ENCODE measurements at regions not wholly inside any gene's neighbourhood (a gene's known extent, or its start where the extent isn't known, plus 50 kb on each side); places are given as distances from the start of the nearest gene placed in this dataset.

GRCh38 chr1:229117664-229118300 lies 153.1 kb upstream of the RAB4A start:
- TF ChIP-seq, protein P1, sequence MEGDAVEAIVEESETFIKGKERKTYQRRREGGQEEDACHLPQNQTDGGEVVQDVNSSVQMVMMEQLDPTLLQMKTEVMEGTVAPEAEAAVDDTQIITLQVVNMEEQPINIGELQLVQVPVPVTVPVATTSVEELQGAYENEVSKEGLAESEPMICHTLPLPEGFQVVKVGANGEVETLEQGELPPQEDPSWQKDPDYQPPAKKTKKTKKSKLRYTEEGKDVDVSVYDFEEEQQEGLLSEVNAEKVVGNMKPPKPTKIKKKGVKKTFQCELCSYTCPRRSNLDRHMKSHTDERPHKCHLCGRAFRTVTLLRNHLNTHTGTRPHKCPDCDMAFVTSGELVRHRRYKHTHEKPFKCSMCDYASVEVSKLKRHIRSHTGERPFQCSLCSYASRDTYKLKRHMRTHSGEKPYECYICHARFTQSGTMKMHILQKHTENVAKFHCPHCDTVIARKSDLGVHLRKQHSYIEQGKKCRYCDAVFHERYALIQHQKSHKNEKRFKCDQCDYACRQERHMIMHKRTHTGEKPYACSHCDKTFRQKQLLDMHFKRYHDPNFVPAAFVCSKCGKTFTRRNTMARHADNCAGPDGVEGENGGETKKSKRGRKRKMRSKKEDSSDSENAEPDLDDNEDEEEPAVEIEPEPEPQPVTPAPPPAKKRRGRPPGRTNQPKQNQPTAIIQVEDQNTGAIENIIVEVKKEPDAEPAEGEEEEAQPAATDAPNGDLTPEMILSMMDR (conservative IDR thresholded peaks at IDR 0.05; ENCODE audit: low read depth, low read length) = no peak
- no peak for TF ChIP-seq EZH2 (IDR thresholded peaks at IDR 0.05; ENCODE audit: borderline replicate concordance, low read depth, low read length, poor library complexity, severe bottlenecking)
